ENCODE measurements at regions not wholly inside any gene's neighbourhood (a gene's known extent, or its start where the extent isn't known, plus 50 kb on each side); places are given as distances from the start of the nearest gene placed in this dataset.

GRCh38 chr1:5227114-5227513 is 572.7 kb downstream of the AJAP1 start:
- H3K4me3 ChIP-seq, result no peak overlapping the region
- FAIRE-seq (no peak), DNase-seq (ENCODE audit: low read depth, low spot score) (no peak), ATAC-seq (no peak)
- no peak overlapping the region for H3K9ac ChIP-seq (ENCODE audit: control insufficient read depth, insufficient read depth, low read length)
- H2AFZ ChIP-seq (ENCODE audit: control insufficient read depth, low read depth, low read length), result no peak overlapping the region
- H3K9me3 ChIP-seq (replicated peaks; ENCODE audit: control insufficient read depth, insufficient read depth, low read length), result no peaks in the 10 kb centered on the region
- ChIA-PET RAD21 (ENCODE audit: unreplicated experiment) (no interaction called here), POLR2A (no interaction called here), CTCF (no interaction called here), SMC1A (ENCODE audit: uncharacterized antibody, unreplicated experiment) (no interaction called here)
- H3K4me1 ChIP-seq (ENCODE audit: control insufficient read depth, insufficient read depth, low read length), result no peaks in the 10 kb centered on the region
- intact Hi-C loops (cut with micrococcal nuclease; ENCODE audit: unreplicated experiment) (no loop called here), in situ Hi-C loops (cut with MboI) (no loop called here)
- no peaks in the 10 kb centered on the region for H3K27me3 ChIP-seq (replicated peaks in 1 of 2; ENCODE audit: control insufficient read depth in 2 of 2, insufficient read depth in 2 of 2, low read length in 1 of 2)
- no peaks in the 10 kb centered on the region for H3K36me3 ChIP-seq (ENCODE audit: control insufficient read depth in 2 of 2, insufficient read depth in 2 of 2, low read length in 1 of 2)
- WGBS (ENCODE audit: insufficient coverage, insufficient replicate concordance, low lambda C conversion rate, missing lambda C conversion rate), result 14% methylated on average over 8 of the region's 8 CpGs
- BruUV-seq (replicated peaks), result no TSS peak
- H3K4me2 ChIP-seq (ENCODE audit: control insufficient read depth, insufficient read depth), result no peak overlapping the region
- H3K27ac ChIP-seq (ENCODE audit: control insufficient read depth, insufficient read depth), result no peak overlapping the region
- no peaks in the 10 kb centered on the region for H3K79me2 ChIP-seq (ENCODE audit: control insufficient read depth, insufficient read depth, low read length)
- no peaks in the 10 kb centered on the region for H4K20me1 ChIP-seq (ENCODE audit: control insufficient read depth, insufficient read depth)
- no peak for TF ChIP-seq SUZ12 (IDR thresholded peaks at IDR 0.05; ENCODE audit: unreplicated experiment)
- no peak for TF ChIP-seq ZNF217 (IDR thresholded peaks at IDR 0.05)
- TF ChIP-seq HDAC6 (IDR thresholded peaks at IDR 0.05; ENCODE audit: unreplicated experiment), result no peak
- no peak for TF ChIP-seq MYC (IDR thresholded peaks at IDR 0.05; ENCODE audit: insufficient read depth, insufficient read length, insufficient replicate concordance, low read length, severe bottlenecking)
- TF ChIP-seq PRDM15 (CRISPR knock-in tag; IDR thresholded peaks at IDR 0.05), result no peak
- no peak for TF ChIP-seq CHD1 (IDR thresholded peaks at IDR 0.05; ENCODE audit: low read depth, low read length)
- no peak for TF ChIP-seq EP300 (IDR thresholded peaks at IDR 0.05; ENCODE audit: borderline replicate concordance in 1 of 2, control insufficient read depth in 1 of 2, low read depth in 2 of 2, low read length in 2 of 2)
- no peak for TF ChIP-seq RAD51 (IDR thresholded peaks at IDR 0.05)
- TF ChIP-seq, protein P1, sequence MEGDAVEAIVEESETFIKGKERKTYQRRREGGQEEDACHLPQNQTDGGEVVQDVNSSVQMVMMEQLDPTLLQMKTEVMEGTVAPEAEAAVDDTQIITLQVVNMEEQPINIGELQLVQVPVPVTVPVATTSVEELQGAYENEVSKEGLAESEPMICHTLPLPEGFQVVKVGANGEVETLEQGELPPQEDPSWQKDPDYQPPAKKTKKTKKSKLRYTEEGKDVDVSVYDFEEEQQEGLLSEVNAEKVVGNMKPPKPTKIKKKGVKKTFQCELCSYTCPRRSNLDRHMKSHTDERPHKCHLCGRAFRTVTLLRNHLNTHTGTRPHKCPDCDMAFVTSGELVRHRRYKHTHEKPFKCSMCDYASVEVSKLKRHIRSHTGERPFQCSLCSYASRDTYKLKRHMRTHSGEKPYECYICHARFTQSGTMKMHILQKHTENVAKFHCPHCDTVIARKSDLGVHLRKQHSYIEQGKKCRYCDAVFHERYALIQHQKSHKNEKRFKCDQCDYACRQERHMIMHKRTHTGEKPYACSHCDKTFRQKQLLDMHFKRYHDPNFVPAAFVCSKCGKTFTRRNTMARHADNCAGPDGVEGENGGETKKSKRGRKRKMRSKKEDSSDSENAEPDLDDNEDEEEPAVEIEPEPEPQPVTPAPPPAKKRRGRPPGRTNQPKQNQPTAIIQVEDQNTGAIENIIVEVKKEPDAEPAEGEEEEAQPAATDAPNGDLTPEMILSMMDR (IDR thresholded peaks at IDR 0.05 in 2 of 3, conservative IDR thresholded peaks at IDR 0.05 in 1 of 3; ENCODE audit: control insufficient read depth in 2 of 3, extremely low read depth in 1 of 3, insufficient read depth in 1 of 3, low read depth in 3 of 3, low read length in 3 of 3), result no peak
- TF ChIP-seq IKZF2 (IDR thresholded peaks at IDR 0.05), result no peak
- no peak for TF ChIP-seq REST (IDR thresholded peaks at IDR 0.05; ENCODE audit: low read depth, low read length)
- TF ChIP-seq PAX5 (IDR thresholded peaks at IDR 0.05; ENCODE audit: borderline replicate concordance, low read depth, low read length), result no peak
- TF ChIP-seq ETV6 (conservative IDR thresholded peaks at IDR 0.05 in 1 of 2, IDR thresholded peaks at IDR 0.05 in 1 of 2; ENCODE audit: borderline replicate concordance in 1 of 2, low read depth in 1 of 2), result no peak
- TF ChIP-seq EGR1 (IDR thresholded peaks at IDR 0.05; ENCODE audit: borderline replicate concordance in 1 of 2, low read depth in 2 of 2, low read length in 2 of 2), result no peak
- TF ChIP-seq PAX8 (IDR thresholded peaks at IDR 0.05), result no peak
- TF ChIP-seq ZNF384 (IDR thresholded peaks at IDR 0.05; ENCODE audit: borderline replicate concordance, low read depth, low read length), result no peak
